DND-41 (cell line): ENCODE measurements at regions not wholly inside any gene's neighbourhood (a gene's known extent, or its start where the extent isn't known, plus 50 kb on each side); places are given as distances from the start of the nearest gene placed in this dataset.

Experiments
- ATAC-seq: fragments of 200-7000 bp; cut with Tn5 transposase; 3 replicates; pipeline ENCODE4 v1.9.1; 2021; ENCODE audit warnings: low read depth; ENCODE audit not compliant: insufficient read depth
- DNase-seq: peaks from one replicate; pipeline ENCODE4 v3.0.0-alpha.2; 2020
- H2AFZ ChIP-seq: 2 replicates; pipeline ENCODE4 v1.6.0; 2012; ENCODE audit warnings: low read depth, low read length
- H3K27ac ChIP-seq: 2 replicates; pipeline ENCODE4 v1.5.1; 2012; ENCODE audit warnings: low read length, inconsistent platforms
- H3K27me3 ChIP-seq: fragments of 200-600 bp; sonication (generic); 2 replicates; pipeline ENCODE4 v1.6.0; 2012; ENCODE audit warnings: low read length, mild to moderate bottlenecking, inconsistent platforms; ENCODE audit not compliant: insufficient read depth, poor library complexity
- H3K36me3 ChIP-seq: 2 replicates; pipeline ENCODE4 v1.5.1; 2012; ENCODE audit warnings: low read length, inconsistent platforms; ENCODE audit not compliant: insufficient read depth
- H3K4me1 ChIP-seq: 2 replicates; pipeline ENCODE4 v1.5.1; 2012; ENCODE audit warnings: mild to moderate bottlenecking, low read length; ENCODE audit not compliant: insufficient read depth
- H3K4me2 ChIP-seq: 2 replicates; pipeline ENCODE4 v1.6.0; 2012; ENCODE audit warnings: mild to moderate bottlenecking, moderate library complexity, low read length, inconsistent platforms; ENCODE audit not compliant: insufficient read depth
- H3K4me3 ChIP-seq, 2 experiments: fragments of 200-600 bp in 1 of 2; shearing (Covaris generic) in 1 of 2; 2 replicates each; pipeline ENCODE4 v1.5.1; 2012 to 2016; ENCODE audit warnings: inconsistent platforms in 2 of 2, low read length in 2 of 2, mild to moderate bottlenecking in 2 of 2, low read depth in 1 of 2, moderate library complexity in 1 of 2
- H3K79me2 ChIP-seq: 2 replicates; pipeline ENCODE4 v1.6.0; 2012; ENCODE audit warnings: low read length, inconsistent platforms; ENCODE audit not compliant: insufficient read depth
- H3K9ac ChIP-seq: 2 replicates; pipeline ENCODE4 v1.6.0; 2012; ENCODE audit warnings: low read depth, mild to moderate bottlenecking, inconsistent platforms, low read length, moderate library complexity
- H3K9me3 ChIP-seq: 2 replicates; pipeline ENCODE4 v1.5.1; 2012; ENCODE audit warnings: low read length, moderate library complexity, mild to moderate bottlenecking, inconsistent platforms; ENCODE audit not compliant: insufficient read depth, severe bottlenecking
- H4K20me1 ChIP-seq: 2 replicates; pipeline ENCODE4 v1.6.0; 2012; ENCODE audit warnings: low read length; ENCODE audit not compliant: insufficient read depth
- EZH2 ChIP-seq: IDR thresholded peaks from 3 replicates; pipeline ENCODE4 v1.6.1; 2012; ENCODE audit warnings: borderline replicate concordance, low read depth, mild to moderate bottlenecking, moderate library complexity, low read length, inconsistent platforms; ENCODE audit not compliant: severe bottlenecking
- TF ChIP-seq, protein P1 (sequence below): IDR thresholded peaks from 2 replicates; pipeline ENCODE4 v1.5.1; 2012; ENCODE audit warnings: borderline replicate concordance, low read length, moderate library complexity, mild to moderate bottlenecking; ENCODE audit not compliant: poor library complexity, severe bottlenecking; ENCODE audit errors: extremely low read depth

DNA sequence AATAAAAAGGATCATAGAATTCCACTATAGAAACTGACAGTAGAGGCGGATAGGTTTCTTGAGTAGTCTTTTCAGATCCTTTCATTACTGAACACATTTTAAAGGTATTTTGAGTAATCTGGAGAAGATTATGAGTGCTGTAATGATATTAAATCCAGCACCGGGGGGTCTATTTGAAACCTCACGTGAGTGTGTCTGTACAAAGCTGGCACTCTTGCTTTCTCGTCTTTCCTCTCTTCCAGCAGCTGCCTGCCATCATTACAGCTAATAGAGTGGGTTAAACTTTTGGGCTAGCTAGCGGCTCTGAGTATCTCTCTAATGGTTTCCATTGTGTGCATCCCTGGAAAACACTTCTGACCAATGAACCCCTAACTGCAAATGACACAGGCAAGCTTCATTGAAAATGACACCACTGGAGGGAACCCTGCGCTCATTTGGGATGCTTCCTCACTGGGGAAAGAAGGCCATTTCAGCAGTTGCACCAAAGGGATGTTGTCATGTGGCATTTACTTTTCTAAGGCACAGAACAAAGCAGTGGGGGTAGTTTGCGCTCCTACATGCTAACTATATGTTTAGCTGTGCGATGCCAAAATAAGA, 101.0 kb downstream of the HRH4 start:
- Histone ChIP-seq H3K79me2 (no peaks in the 10 kb centered on the region), H3K27ac (no peak overlapping the region), H3K4me3 (no peak overlapping the region), H3K36me3 (no peaks in the 10 kb centered on the region), H3K4me2 (no peak overlapping the region), H4K20me1 (no peaks in the 10 kb centered on the region), H3K4me1 (no peaks in the 10 kb centered on the region), H3K9me3 (no peaks in the 10 kb centered on the region), H3K27me3 (no peaks in the 10 kb centered on the region), H2AFZ (no peak overlapping the region), H3K9ac (no peak overlapping the region)
- no peak for ATAC-seq
- TF ChIP-seq, protein P1, sequence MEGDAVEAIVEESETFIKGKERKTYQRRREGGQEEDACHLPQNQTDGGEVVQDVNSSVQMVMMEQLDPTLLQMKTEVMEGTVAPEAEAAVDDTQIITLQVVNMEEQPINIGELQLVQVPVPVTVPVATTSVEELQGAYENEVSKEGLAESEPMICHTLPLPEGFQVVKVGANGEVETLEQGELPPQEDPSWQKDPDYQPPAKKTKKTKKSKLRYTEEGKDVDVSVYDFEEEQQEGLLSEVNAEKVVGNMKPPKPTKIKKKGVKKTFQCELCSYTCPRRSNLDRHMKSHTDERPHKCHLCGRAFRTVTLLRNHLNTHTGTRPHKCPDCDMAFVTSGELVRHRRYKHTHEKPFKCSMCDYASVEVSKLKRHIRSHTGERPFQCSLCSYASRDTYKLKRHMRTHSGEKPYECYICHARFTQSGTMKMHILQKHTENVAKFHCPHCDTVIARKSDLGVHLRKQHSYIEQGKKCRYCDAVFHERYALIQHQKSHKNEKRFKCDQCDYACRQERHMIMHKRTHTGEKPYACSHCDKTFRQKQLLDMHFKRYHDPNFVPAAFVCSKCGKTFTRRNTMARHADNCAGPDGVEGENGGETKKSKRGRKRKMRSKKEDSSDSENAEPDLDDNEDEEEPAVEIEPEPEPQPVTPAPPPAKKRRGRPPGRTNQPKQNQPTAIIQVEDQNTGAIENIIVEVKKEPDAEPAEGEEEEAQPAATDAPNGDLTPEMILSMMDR = no peak
- no peak for DNase-seq

DNA sequence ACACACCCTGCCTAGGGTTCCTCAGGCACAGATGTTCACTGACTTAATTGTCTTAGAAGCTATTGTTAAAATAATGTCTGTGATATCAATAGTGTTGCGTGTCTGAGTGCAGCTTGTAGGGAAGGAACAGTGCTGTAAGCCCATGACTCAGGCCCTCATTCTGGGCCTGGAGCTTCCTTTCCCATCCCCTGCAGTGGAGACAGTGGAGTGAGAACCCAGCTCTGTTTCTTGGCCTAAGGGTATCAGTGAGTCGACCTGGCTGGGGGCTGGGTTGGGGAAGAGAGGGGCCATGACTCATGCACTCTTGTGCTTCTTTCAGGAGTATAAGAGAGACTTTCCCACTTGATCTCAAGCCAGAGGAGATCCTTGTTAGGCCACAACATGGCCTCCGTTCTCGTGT, 106.8 kb downstream of the HRH4 start:
- DNase-seq (no peak), ATAC-seq (no peak)
- Histone ChIP-seq H4K20me1 (no peaks in the 10 kb centered on the region), H3K4me1 (no peaks in the 10 kb centered on the region), H3K9me3 (no peaks in the 10 kb centered on the region), H3K27me3 (no peaks in the 10 kb centered on the region), H3K4me2 (no peak overlapping the region), H2AFZ (no peak overlapping the region), H3K79me2 (no peaks in the 10 kb centered on the region), H3K9ac (no peak overlapping the region), H3K27ac (no peak overlapping the region), H3K4me3 (no peak overlapping the region), H3K36me3 (no peaks in the 10 kb centered on the region)
- TF ChIP-seq, protein P1 = no peak
- no peak for TF ChIP-seq EZH2

DNA sequence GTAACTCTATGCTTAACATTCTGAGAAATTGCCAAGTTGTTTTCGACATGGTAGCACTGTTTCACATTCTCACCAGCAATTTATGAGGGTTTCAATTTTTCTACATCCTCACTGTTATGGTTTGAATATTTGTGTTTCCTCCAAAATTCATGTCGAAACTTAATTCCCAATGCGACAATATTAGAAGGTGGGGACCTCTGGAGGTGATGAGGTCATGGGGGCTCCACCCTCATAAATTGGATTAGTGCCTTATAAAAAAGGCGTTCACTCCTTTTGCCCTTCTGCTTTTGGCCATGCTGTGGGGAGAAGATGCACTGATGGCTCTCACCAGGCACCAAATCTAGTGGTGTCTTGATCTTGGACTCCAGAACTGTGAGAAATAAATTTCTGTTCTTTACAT, 110.3 kb downstream of the HRH4 start:
- H3K79me2 ChIP-seq = no peaks in the 10 kb centered on the region
- H4K20me1 ChIP-seq = no peaks in the 10 kb centered on the region
- H3K4me3 ChIP-seq = no peak overlapping the region
- ATAC-seq (no peak), DNase-seq (no peak)
- no peaks in the 10 kb centered on the region for H3K27me3 ChIP-seq
- no peak overlapping the region for H3K4me2 ChIP-seq
- no peaks in the 10 kb centered on the region for H3K36me3 ChIP-seq
- TF ChIP-seq EZH2 = no peak
- TF ChIP-seq, protein P1 = no peak
- no peak overlapping the region for H2AFZ ChIP-seq
- no peaks in the 10 kb centered on the region for H3K9me3 ChIP-seq
- H3K9ac ChIP-seq = no peak overlapping the region
- no peaks in the 10 kb centered on the region for H3K4me1 ChIP-seq
- H3K27ac ChIP-seq = no peak overlapping the region

DNA sequence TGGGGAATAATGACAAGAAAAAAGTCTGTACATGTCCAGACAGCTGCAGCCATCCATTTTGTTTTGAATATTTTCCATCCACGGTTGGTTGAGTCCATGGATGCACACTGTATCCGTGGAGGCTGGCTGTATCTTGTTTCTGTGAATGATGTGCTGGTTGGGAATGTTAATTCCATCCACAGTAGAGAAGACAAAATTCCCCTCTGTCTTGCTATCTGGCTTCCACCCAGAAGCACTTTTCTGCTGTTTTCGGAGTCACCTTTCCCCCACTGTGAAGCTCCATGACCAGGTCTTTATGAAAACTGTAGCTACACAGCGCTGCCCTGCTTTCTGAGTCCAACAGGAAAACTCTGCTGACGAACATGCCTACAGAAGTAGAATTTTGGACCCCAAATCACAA, 122.3 kb downstream of the HRH4 start:
- DNase-seq = no peak
- no peaks in the 10 kb centered on the region for H3K9me3 ChIP-seq

More for the DNA sequence above, 122.3 kb downstream of the HRH4 start:
- H4K20me1 ChIP-seq = no peaks in the 10 kb centered on the region
- H3K4me3 ChIP-seq = no peak overlapping the region
- TF ChIP-seq, protein P1 = no peak
- no peak overlapping the region for H3K27ac ChIP-seq
- H3K4me2 ChIP-seq = no peak overlapping the region
- no peaks in the 10 kb centered on the region for H3K79me2 ChIP-seq
- H2AFZ ChIP-seq = no peak overlapping the region
- H3K27me3 ChIP-seq = peaks cover 13% of the 10 kb centered on the region
- no peak for ATAC-seq
- no peak overlapping the region for H3K9ac ChIP-seq
- H3K4me1 ChIP-seq = no peaks in the 10 kb centered on the region
- H3K36me3 ChIP-seq = no peaks in the 10 kb centered on the region
